ENCODE measurements at regions not wholly inside any gene's neighbourhood (a gene's known extent, or its start where the extent isn't known, plus 50 kb on each side); places are given as distances from the start of the nearest gene placed in this dataset.
"Not testable (repeated sequence)": the region's sequence is repeated elsewhere in the genome, so short reads cannot be mapped to it uniquely, and the experiment has no call there.

DNA sequence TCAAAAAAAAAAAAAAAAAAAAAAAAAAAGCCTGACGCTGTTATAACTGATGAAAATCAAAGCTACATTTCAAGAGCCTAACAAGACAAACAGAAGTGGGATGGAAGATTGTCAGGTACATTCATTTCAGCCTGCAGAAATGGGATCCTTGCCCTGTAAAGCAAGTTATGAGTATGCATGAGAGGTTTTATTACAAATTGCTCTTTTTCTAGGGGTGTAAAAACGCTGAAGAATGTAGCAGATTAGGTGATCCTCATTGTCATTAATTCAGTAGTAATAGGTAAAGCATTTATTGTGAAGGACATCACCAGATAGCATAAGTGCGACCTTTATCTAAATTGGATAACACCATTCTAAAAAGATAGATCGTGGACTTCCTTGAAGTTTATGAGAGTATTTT, 208.3 kb downstream of the KCNJ2 start:
- no peak for DNase-seq

DNA sequence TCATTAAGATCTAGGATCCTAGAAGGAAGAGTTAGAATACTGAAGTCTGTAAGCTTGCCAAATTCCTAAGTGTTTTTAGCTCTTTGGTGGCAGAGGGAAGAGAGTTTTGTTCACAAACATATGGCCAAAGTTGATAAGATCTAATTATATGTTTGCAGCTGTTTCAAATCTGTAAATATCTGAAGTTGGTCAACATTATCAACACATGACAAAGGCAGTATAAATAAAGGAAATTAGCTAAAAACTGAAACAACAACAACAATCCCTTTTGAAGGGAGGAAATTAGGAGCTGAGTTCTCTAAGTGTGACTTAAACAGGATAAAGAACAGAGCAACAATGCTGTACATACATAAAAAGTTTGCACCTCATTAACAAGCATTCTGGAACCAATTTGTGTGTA, 208.7 kb downstream of the KCNJ2 start:
- no peak for DNase-seq

DNA sequence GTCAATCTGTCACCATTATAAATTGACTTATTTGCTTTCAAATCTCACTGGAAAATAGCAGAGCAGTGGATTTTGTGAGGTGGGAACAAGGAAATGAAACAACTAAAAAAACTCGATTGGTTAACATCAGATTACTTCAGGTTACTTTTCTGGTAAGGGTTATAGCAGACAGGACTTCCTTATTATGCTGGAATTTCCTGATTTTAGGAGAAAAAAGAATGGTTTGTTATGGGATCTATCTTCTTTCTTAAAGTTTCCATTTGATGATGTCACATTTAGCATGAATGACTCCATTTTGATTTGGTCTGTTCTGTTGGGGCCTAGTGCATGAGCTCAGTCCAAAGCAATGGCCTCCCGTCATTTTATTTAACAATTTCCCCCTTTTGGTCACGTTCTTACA, 210.6 kb downstream of the KCNJ2 start:
- no peak for DNase-seq

DNA sequence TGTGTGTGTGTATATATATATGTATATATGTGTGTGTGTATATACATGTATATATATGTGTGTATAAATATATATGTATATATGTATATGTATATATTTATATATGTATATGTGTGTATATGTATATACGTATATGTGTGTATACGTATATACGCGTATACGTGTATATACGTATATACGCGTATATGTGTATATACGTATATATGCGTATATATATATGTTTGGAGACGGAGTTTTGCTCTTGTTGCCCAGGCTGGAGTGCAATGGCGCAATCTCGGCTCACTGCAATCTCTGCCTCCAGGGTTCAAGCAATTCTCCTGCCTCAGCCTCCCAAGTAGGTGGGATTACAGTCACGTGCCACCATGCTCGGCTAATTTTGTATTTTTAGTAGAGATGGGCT, 212.6 kb downstream of the KCNJ2 start:
- not testable (repeated sequence) for DNase-seq

DNA sequence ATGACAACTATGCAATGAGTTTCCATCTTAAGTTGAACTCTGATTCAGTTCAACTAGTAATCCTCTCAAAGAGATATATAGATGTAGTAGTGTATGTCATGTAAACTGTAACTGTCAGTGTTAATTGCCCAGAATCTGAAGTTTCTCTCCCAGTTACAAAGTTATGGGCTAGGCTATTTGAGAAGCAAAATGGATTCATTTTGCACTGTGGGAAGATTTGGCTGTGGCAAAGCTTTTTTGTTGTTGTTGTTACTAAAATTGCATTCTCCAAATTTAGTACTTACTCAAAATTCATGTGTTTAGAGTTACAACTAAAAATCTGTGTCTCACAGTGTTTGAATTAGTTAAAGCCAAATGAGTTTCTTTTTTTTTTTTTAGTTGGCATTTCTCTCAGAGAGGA, 219.0 kb downstream of the KCNJ2 start:
- DNase-seq: no peak

DNA sequence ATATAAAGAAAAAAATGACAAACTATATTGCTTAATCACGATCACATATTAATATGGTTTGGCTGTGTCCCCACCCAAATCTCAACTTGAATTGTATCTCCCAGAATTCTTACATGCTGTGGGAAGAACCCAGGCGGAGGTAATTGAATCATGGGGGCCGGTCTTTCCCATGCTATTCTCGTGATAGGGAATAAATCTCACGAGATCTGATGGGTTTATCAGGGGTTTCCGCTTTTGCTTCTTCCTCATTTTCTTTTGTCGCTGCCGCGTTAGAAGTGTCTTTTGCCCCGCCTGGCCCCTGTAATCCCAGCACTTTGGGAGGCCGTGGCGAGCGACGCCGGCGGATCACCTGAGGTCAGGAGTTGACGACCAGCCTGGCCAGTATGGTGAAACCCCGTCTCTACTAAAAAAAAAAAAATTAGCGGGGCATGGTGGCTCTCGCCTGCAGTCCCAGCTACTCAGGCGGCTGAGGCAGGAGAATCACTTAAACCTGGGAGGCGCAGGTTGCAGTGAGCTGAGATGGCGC, 220.0 kb downstream of the KCNJ2 start:
- DNase-seq: not testable (repeated sequence)

DNA sequence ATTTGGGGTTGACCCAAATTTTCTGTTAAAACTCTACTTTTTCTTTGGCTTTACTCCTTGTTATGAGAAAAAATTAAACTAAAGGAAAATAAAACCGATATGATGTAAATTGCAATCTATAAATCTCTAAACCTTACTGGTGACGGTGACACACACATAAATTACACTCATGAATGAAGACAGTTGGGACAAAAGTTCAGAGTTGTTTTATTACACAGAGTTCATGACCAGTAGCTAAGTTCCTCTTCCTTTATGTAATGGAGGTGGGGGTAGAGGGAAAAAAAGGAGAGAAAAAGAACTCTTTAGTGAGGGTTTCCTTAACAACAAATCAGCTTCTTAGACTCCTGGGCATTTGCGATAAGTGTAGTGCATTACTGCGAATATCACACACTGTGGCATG, 220.7 kb downstream of the KCNJ2 start:
- DNase-seq: no peak

DNA sequence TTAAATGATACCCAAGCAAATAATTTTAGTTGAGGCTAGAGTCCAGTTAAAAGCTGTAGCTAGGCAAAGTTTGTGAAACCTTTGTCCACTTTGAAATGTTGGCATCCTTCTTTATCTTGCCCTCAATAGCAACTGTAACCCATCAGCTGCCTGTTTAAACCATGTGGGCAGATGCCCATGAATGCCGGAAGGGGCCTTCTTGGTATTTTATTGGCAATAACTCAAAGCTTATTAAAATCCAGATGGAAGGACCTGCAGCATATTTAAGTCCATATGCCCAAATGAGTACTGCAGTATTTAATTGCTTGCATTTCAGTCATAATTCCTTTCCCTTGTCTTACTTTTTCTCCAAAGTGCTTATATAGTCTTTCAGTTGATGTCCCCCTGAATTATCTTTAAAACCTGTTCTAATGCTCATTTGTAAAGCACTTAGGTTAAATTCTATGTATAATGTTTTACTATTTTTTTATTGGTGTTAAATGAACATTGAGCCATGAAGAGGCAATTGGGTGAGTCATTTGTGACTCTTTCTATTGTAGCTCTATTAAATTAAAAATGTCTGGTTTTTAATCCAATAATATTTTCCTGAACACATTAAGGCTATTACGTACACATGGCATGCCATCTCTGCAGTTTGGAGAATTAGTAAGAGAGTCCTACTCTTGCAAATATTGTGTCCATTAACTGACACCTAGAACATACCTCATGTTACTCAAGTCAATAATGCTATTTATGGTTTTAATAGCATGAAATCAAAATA, 225.3 kb downstream of the KCNJ2 start:
- no peak for DNase-seq

DNA sequence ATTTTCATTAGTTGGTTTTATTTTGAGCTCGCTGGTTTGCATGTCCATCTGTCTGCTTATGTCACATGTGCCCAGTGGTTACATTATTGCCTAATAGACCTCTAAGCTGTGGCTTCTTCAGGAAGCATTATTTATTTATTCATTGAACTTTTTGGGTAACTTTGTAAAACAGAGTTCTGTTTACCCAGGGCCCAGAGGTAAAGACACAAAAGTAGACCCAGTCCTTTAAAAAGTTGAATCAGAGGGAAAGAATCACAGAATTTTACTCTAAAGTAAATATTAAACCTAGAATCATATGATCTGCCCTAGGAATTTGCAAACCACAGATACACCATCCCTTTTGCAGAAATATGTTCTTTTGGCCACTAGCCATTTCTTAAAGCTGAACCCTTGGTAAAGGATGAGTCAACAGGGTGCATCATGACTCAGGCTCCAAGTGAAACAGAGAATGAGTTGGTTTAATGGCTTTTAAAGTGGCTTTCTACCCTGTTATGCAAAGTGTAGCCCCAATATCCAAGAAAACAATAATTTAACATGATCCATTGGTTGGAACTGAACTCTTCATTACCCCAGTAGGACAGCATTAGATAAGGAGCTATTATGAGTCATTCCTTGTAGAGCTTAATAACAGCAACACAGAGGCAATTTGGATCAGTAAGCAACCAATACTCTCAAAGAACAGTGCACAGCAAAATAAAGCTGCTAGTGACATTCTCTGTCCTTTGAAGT, 236.3 kb downstream of the KCNJ2 start:
- DNase-seq: no peak

DNA sequence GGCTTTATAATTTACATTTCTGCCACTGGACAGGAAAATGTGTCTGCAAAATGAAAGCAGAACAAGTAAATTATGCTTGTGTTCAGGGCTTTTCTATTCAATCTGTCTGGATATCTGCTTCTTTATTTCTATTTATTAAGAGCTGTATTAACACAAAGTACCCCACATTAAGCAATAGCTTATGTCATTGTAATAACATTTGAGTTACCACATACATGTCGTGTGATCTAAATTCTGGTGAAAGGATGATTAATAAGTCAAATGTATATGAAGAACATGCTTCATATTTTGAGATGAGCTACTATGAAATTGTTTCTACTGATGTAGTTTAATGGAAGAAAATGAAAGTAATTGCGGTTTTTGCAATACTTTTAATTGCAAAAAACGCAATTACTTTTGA, 238.2 kb downstream of the KCNJ2 start:
- DNase-seq: no peak

DNA sequence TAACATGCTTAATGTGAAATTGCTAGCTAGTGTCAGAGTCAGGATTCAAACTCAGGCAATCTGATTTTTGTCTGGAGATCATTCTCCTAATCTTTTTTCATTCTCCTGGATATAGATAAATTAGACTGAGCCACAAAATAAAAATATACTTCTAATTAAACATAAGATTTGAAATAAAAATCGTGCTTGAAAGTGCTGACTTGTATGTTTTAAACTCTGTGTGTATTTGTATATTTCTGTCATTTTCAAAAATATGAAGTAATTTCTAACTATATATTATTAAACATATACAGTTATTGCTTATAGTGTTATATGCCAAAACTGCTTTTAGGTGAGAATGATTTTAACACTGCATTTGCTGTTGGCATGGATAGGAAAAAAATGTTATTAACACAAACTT, 239.4 kb downstream of the KCNJ2 start:
- DNase-seq: no peak

DNA sequence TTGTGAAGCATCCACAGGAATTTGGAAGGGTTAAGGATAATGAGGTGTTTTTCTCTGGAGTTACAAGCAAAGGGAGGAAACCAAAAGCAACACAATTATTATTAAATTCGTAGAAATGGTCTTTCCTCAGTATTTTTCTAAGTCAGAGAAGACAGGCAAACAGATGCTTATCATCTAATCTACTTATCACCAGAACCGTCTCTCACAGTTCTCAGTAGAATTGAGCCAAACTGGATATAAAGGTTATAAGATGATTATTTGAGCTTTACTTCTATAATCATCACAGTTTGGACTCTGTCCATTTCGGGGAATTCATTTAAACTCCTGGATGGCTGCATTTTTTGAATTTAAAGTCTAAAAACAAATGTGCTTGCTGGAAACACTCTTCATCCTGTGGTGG, 245.0 kb downstream of the KCNJ2 start:
- DNase-seq: no peak

DNA sequence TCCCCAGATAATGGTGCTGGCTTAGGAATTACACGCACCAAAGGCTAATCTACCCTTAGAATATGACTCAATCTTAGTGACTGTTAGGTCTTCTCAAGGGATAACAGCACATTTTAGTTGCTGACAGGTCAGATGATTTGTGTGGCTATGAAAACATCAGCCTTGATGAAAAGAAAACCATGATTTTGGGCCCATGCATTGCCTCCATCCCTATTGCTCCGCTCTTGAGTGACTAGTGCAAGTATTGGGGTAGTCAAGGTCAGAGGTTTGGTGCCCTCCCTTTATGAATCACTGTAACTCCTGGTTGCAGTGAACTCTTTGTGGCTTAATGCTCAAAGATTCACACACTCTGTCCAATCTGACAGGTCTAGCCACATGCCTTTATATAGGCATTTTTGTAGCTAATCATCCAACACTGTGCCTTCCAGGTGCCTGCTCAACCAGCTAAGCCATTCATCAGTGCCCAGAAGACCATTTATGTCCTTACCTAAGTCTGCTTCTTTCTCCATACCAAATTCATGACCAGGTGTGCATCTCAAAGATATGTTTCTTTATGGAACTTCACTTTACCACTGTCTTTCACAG, 251.6 kb downstream of the KCNJ2 start:
- DNase-seq: no peak

DNA sequence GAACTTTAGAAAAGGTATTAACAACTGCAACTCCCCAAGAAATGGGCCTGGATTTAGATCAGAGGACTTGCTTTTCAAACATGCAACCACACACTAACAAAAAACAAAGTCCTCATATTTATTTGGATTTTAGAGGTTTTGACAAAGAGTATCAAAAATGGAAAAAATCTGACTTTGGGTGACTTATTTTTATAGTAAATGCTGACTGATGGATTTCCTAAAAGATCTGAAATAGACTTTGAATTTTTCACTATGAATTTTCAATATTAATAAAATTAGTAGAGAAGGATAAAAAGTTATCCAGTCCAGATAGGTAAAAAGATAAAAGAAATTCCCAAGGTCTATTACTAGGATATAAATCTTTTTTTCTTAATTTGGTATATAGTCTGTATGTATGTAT, 253.5 kb downstream of the KCNJ2 start:
- no peak for DNase-seq

DNA sequence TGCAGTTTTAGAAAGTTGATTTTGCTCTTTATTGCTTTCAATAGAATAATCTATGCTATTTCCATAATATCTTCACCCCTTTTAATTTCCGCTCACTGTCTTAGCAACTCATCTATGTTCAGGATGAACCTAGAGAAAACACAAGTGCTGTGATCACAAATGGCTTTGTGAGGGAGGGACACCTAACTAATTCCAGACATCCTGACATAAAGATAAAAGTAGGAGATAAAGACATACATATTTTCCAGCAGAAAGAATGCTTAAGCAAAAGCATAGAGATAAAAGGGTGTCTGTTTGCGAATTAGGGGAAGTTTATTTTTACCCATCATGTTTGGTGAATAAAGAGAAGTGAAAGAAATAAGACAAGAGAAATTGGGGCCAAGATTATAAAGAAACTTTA, 254.2 kb downstream of the KCNJ2 start:
- no peak for DNase-seq

DNA sequence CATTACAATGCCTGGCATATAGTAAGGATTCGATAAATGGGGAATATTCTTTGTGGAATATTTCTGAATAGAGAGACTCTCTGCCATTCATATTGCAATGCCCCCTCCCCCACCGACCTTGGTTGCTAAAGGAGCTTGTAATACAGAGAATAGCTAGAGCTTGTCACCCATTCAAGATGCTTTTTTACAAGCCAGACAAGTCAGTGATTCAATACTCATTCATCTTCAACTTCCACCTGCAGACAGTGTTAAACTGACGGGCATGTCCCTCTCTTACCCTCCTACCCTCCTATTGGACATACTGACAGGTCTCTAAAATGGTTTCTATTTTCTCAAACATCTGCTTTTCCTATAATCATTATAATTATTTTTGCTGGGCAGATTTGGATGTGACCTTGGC, 257.4 kb downstream of the KCNJ2 start:
- DNase-seq: no peak

DNA sequence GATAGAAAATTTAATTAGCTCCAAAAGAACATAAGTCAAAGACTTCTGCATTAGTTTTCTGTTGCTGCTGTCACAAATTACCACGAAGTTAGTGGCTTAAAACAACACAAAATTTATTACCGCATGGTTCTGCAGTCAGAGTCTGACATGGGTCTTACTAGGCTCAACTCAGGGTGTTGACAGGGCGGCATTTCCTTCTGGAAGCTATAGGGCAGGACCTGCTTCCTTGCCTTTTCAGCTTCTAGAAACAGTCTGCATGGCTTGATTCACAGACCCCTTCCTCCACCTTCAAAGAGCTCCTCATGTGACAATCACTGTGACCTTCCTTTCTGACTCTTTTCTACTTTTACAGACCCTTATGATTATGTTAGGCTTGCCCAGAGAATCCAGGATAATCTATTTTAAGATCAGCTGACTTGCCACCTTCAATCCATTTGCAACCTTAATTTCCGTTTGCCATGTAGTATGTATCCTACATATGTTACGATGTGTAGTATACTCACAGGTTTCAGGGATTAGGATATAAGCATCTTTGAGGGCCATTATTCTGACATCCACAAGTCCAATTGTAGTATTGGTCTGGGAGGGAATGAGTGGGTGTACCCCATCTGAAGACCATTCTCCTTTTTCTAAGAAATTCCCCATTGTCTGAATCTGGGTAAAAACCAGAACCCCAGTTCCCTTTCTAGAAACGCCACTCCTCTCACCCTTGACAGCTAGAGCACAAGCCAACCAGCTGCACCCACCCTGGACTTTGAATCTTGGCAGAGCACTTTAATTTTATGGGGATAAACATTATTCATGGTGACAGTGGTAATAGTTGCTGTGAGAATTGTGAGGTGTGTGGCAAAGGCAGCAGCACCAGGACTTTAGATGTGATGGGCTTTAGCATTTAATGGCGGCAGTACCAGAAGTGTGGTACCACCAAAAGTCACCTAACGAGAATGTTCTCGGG, 265.5 kb downstream of the KCNJ2 start:
- no peak for DNase-seq

DNA sequence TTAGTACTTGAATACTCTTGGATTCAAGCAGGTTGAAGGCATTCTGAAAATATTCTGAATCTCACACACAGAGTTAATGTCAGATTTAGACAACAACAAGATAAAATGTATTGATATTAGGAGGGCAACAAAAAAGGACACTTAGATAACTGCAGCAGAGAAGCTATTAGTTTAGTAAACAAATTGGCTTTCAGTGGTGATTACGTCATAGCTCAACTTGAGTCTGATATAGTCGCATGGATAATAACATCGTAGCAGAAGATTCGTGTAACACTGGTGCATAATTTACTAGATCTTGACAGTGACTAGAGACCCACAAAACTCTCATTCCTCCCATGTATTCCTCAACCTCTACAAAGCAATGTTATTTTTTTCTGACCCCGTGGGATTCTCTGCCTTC, 268.3 kb downstream of the KCNJ2 start:
- no peak for DNase-seq

DNA sequence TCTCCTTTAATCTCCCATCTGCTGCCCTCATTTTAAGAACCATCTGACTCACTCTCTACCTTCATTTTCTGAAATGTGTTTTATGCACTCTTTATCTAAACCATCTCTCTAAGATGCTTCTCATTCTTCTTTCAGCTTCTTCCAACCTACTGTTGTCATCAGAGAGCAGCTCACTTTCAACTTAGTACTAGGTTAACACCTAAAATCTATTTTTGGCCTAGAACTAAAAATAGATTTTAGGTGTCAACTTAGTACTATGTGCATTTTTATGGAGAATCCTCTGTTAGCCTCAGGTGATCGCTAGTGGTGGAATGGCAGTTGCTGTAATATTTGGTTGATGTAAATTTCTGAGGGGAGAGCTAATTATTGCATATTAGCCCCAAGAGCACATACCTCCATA, 277.1 kb downstream of the KCNJ2 start:
- DNase-seq: no peak

DNA sequence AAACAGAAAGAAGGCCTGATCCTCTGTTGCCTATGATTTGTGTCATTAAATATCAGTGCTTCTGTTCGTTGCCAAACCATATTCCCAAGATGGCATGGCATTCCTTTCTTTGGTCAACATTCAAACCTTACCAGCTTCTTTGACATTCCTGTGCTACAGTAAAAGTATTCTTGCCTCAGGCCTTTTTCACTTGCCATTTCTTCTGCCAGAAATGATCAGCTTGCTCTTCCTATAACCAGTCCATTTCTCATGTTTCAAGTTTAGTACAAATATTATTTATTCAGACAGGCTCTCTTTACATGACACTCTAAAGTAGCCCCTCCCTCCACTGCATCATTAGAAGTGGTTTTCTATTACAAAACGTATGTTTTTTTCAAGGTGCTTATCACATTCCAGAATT, 278.3 kb downstream of the KCNJ2 start:
- DNase-seq: no peak

DNA sequence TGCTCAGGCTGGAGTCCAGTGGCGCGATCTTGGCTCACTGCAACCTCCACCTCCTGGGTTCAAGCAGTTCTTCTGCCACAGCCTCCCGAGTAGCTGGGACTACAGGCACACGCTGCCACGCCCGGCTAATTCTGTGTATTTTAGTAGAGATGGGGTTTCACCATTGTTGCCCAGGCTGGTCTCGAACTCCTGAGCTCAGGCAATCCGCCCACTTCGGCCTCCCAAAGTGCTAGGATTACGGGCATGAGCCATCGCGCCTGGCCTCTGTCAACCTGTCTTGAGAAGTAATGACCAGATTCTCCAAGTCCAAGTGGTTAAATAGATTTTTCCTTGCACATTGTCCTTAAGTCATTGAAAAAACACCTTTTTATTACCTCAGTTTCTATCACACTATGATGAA, 283.7 kb downstream of the KCNJ2 start:
- DNase-seq: not testable (repeated sequence)

DNA sequence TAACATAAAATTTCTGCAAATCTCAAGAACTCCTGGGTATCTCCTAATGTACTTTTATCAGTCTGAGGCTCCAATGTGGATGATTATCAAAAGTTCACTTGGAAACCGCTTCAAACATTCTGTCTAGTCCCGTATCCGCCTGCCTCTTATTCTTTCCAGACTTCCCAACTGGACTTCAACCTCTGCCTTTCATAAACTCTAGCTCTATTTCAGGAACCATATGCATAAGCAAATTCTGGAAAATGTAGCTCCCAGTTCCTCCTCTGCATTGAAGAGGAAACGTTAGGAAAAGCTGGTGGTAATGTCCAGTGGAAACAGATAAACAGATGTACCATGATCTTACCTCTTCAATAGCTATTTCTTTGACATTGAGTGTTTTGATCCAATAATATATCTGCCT, 285.0 kb downstream of the KCNJ2 start:
- DNase-seq: no peak

DNA sequence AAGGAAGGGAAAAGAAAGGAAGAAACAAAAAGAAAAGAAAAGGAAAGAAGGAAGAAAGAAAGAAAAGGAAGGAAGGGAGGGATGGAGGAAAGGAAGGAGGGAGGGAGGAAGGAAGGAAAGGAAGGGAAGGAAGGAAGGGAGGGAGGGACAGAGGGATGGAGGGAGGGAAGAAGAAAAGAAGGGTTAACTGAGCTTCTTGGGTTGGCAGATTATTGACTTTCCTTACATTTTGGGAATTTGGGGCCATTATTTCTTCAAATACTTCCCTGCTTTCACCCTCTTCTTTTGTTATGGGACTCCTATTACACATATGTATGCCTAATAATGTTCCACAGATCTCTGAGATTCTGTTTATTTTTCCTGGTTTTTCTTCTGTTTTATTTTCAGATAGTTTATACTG, 285.6 kb downstream of the KCNJ2 start:
- no peak for DNase-seq

All from DMS153 (cell line).